Keratinocyte (primary cell): ENCODE measurements at regions not wholly inside any gene's neighbourhood (a gene's known extent, or its start where the extent isn't known, plus 50 kb on each side); places are given as distances from the start of the nearest gene placed in this dataset.

Experiments
- DNase-seq: peaks from one replicate; pipeline ENCODE4 v3.0.0-alpha.2; 2011; ENCODE audit warnings: low read depth, missing footprints, low spot score
- FAIRE-seq: peaks from 2 replicates; lab custom pipeline; 2011; peaks lifted over from hg19 to GRCh38; lab: Jason Lieb, UNC
- H2AFZ ChIP-seq: 2 replicates; pipeline ENCODE4 v1.6.0; 2012; ENCODE audit warnings: low read length, control low read depth, inconsistent platforms; ENCODE audit not compliant: control insufficient read depth
- H3K27ac ChIP-seq: 2 replicates; pipeline ENCODE4 v1.5.1; 2011; ENCODE audit warnings: low read length; ENCODE audit not compliant: control insufficient read depth, insufficient read depth
- H3K27me3 ChIP-seq: 3 replicates; pipeline ENCODE4 v1.6.0; 2011; ENCODE audit warnings: low read length; ENCODE audit not compliant: control insufficient read depth, insufficient read depth; ENCODE audit errors: extremely low read depth
- H3K36me3 ChIP-seq, 2 experiments: 2 replicates in 1 of 2; 3 replicates in 1 of 2; pipeline ENCODE4 v1.5.1; 2011; ENCODE audit warnings: low read length in 2 of 2, mild to moderate bottlenecking in 1 of 2; ENCODE audit not compliant: control insufficient read depth in 2 of 2, insufficient read depth in 2 of 2; ENCODE audit errors: extremely low read depth in 1 of 2
- H3K4me1 ChIP-seq: 3 replicates; pipeline ENCODE4 v1.5.1; 2011; ENCODE audit warnings: low read length; ENCODE audit not compliant: control insufficient read depth, insufficient read depth; ENCODE audit errors: extremely low read depth
- H3K4me2 ChIP-seq: 3 replicates; pipeline ENCODE4 v1.6.0; 2011; ENCODE audit warnings: low read depth, low read length; ENCODE audit not compliant: control insufficient read depth, insufficient read depth; ENCODE audit errors: extremely low read depth
- H3K4me3 ChIP-seq, 3 experiments: fragments of 200-600 bp in 1 of 3; sonication (generic) in 1 of 3; 2 replicates in 2 of 3; 3 replicates in 1 of 3; pipeline ENCODE4 v1.5.1; 2011 to 2016; ENCODE audit warnings: low read length in 3 of 3, mild to moderate bottlenecking in 3 of 3, control low read depth in 2 of 3, inconsistent platforms in 1 of 3, low read depth in 1 of 3, mixed read lengths in 1 of 3, mixed run types in 1 of 3, moderate library complexity in 1 of 3; ENCODE audit not compliant: control insufficient read depth in 2 of 3, insufficient read depth in 2 of 3; ENCODE audit errors: extremely low read depth in 1 of 3
- H3K79me2 ChIP-seq: 2 replicates; pipeline ENCODE4 v1.6.0; 2012; ENCODE audit warnings: low read length; ENCODE audit not compliant: control insufficient read depth, insufficient read depth
- H3K9ac ChIP-seq: 3 replicates; pipeline ENCODE4 v1.6.0; 2011; ENCODE audit warnings: low read length; ENCODE audit not compliant: control insufficient read depth, insufficient read depth; ENCODE audit errors: extremely low read depth
- H3K9me1 ChIP-seq: 3 replicates; pipeline ENCODE4 v1.6.0; 2011; ENCODE audit warnings: low read length; ENCODE audit not compliant: control insufficient read depth, insufficient read depth; ENCODE audit errors: extremely low read depth
- H3K9me3 ChIP-seq: 2 replicates; pipeline ENCODE4 v1.5.1; 2012; ENCODE audit warnings: low read depth, low read length; ENCODE audit not compliant: control insufficient read depth
- H4K20me1 ChIP-seq: 3 replicates; pipeline ENCODE4 v1.6.0; 2011; ENCODE audit warnings: low read length; ENCODE audit not compliant: control insufficient read depth, insufficient read depth; ENCODE audit errors: extremely low read depth
- CTCF ChIP-seq, 3 experiments: IDR thresholded peaks in 1 of 3; conservative IDR thresholded peaks in 1 of 3; optimal IDR thresholded peaks in 1 of 3; 2 replicates in 2 of 3; 3 replicates in 1 of 3; pipeline versions ENCODE3 to v1.5.1; 2011; ENCODE audit warnings: low read length in 3 of 3, mild to moderate bottlenecking in 3 of 3, moderate library complexity in 2 of 3, control low read depth in 1 of 3, inconsistent platforms in 1 of 3; ENCODE audit not compliant: insufficient read depth in 2 of 3; ENCODE audit errors: extremely low read depth in 1 of 3
- EZH2 ChIP-seq: IDR thresholded peaks from one replicate; pipeline ENCODE4 v1.6.1; 2012; ENCODE audit warnings: inconsistent platforms, mild to moderate bottlenecking, low read length, moderate library complexity
- dilution Hi-C: fragments of 300-500 bp; cut with MboI; formaldehyde crosslinking; loops from one replicate; pipeline ENCODE4 v1.7.0; 2020; ENCODE audit warnings: low sequenced_read_pairs; ENCODE audit not compliant: extremely low pct_ligation_motif_present

- Histone ChIP-seq H3K4me1 (no peaks in the 10 kb centered on the region), H3K36me3 (no peaks in the 10 kb centered on the region), H2AFZ (no peak overlapping the region), H3K79me2 (no peaks in the 10 kb centered on the region), H3K9ac (no peak overlapping the region), H3K27ac (no peak overlapping the region), H3K4me3 (no peak overlapping the region), H3K4me2 (no peak overlapping the region), H3K9me1 (no peaks in the 10 kb centered on the region), H4K20me1 (no peaks in the 10 kb centered on the region), H3K9me3 (no peaks in the 10 kb centered on the region), H3K27me3 (peaks cover 10% of the 10 kb centered on the region)
- DNase-seq (no peak), FAIRE-seq (no peak)
- dilution Hi-C loops: no loop called here
- TF ChIP-seq EZH2 (no peak), CTCF (optimal IDR thresholded peaks at IDR 0.05 in 1 of 3, IDR thresholded peaks at IDR 0.05 in 1 of 3, conservative IDR thresholded peaks at IDR 0.05 in 1 of 3; ENCODE audit: extremely low read depth in 1 of 3, insufficient read depth in 2 of 3, low read length in 3 of 3) (no peak)
Measured at GRCh38 chr5:2165203-2165602, 282.5 kb upstream of the IRX4 start.

- FAIRE-seq (no peak), DNase-seq (no peak)
- TF ChIP-seq EZH2: no peak
- TF ChIP-seq CTCF (optimal IDR thresholded peaks at IDR 0.05 in 1 of 3, IDR thresholded peaks at IDR 0.05 in 1 of 3, conservative IDR thresholded peaks at IDR 0.05 in 1 of 3; ENCODE audit: extremely low read depth in 1 of 3, insufficient read depth in 2 of 3, low read length in 3 of 3): no peak
- Histone ChIP-seq H4K20me1 (no peaks in the 10 kb centered on the region), H3K9me1 (no peaks in the 10 kb centered on the region), H3K27ac (no peak overlapping the region), H3K4me2 (no peak overlapping the region), H3K9me3 (no peaks in the 10 kb centered on the region), H3K36me3 (no peaks in the 10 kb centered on the region), H3K27me3 (peaks cover 4% of the 10 kb centered on the region), H3K4me3 (no peak overlapping the region), H3K4me1 (no peaks in the 10 kb centered on the region), H3K9ac (no peak overlapping the region), H2AFZ (no peak overlapping the region), H3K79me2 (no peaks in the 10 kb centered on the region)
- dilution Hi-C loops: no loop called here
Measured at GRCh38 chr5:2164586-2164985, 281.9 kb upstream of the IRX4 start.
